ELR (cell line): ENCODE measurements at regions not wholly inside any gene's neighbourhood (a gene's known extent, or its start where the extent isn't known, plus 50 kb on each side); places are given as distances from the start of the nearest gene placed in this dataset.

Experiments
- DNase-seq: peaks from one replicate; pipeline ENCODE4 v3.0.0-alpha.2; 2015; ENCODE audit warnings: low read depth

GRCh38 chr2:223226264-223226663 is 174.3 kb downstream of the KCNE4 start:
- DNase-seq = no peak

- DNase-seq = no peak
Measured at GRCh38 chr2:223227338-223227737, 175.3 kb downstream of the KCNE4 start.

GRCh38 chr2:223228871-223229270 is 176.9 kb downstream of the KCNE4 start:
- no peak for DNase-seq

GRCh38 chr2:223230352-223230751 is 178.4 kb downstream of the KCNE4 start:
- DNase-seq = peak; percentile 26

- no peak for DNase-seq
Measured at GRCh38 chr2:223232285-223232684, 180.3 kb downstream of the KCNE4 start.

GRCh38 chr2:223232896-223233295 is 180.9 kb downstream of the KCNE4 start:
- DNase-seq = no peak

- DNase-seq = peak; percentile 8
Measured at GRCh38 chr2:223235986-223236385, 184.0 kb downstream of the KCNE4 start.

- DNase-seq = peak; percentile 48
Measured at GRCh38 chr2:223238301-223238700, 186.3 kb downstream of the KCNE4 start.

- DNase-seq = no peak
Measured at GRCh38 chr2:223243233-223243632, 191.2 kb downstream of the KCNE4 start.

GRCh38 chr2:223247136-223247535 is 195.1 kb downstream of the KCNE4 start:
- DNase-seq = peak; percentile 62

- DNase-seq = no peak
Measured at GRCh38 chr2:223251656-223252229, 199.8 kb downstream of the KCNE4 start.

- peak; percentile 56 for DNase-seq
Measured at GRCh38 chr2:223260681-223261080, 208.7 kb downstream of the KCNE4 start.

GRCh38 chr2:223262946-223263345 is 211.0 kb downstream of the KCNE4 start:
- DNase-seq = peak; percentile 55

- DNase-seq = peak; percentile 16
Measured at GRCh38 chr2:223264541-223265193, 212.7 kb downstream of the KCNE4 start.

- DNase-seq = no peak
Measured at GRCh38 chr2:223267160-223267951, 215.4 kb downstream of the KCNE4 start.

GRCh38 chr2:223269386-223269785 is 217.4 kb downstream of the KCNE4 start:
- DNase-seq = no peak

GRCh38 chr2:223270548-223270947 is 218.6 kb downstream of the KCNE4 start:
- DNase-seq = no peak

GRCh38 chr2:223273995-223274394 is 222.0 kb downstream of the KCNE4 start:
- DNase-seq = no peak

GRCh38 chr2:223282221-223282620 is 230.2 kb downstream of the KCNE4 start:
- DNase-seq = no peak

- DNase-seq = no peak
Measured at GRCh38 chr2:223283329-223283728, 231.3 kb downstream of the KCNE4 start.

- no peak for DNase-seq
Measured at GRCh38 chr2:223283771-223284170, 231.8 kb downstream of the KCNE4 start.

- no peak for DNase-seq
Measured at GRCh38 chr2:223285370-223286265, 233.6 kb downstream of the KCNE4 start.
